ENCODE measurements at regions not wholly inside any gene's neighbourhood (a gene's known extent, or its start where the extent isn't known, plus 50 kb on each side); places are given as distances from the start of the nearest gene placed in this dataset.

DNA sequence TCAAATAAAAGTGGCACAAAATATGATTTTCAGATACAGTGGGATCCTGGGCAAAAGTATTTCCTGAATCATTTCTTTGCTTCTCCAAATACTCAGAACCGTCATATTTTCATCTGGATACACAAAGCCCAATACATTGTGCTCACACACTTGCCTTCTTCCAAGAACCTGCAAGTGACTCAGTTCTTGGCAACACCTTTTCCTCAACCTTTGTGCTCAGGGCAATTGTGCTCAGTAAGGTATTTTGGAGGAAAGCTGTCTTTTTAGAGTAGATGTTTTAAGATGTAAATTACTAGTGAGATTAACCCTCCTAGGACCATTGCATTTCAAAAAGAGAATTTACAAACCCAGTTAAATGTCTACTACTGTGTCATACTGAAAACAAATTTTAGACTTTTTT is 233.5 kb downstream of the EFNB2 start:
- H3K9me3 ChIP-seq, result no peaks in the 10 kb centered on the region
- H3K36me3 ChIP-seq, result no peaks in the 10 kb centered on the region
- H3K27me3 ChIP-seq, result no peaks in the 10 kb centered on the region
- H3K4me3 ChIP-seq (ENCODE audit: low read depth in 1 of 2, low read length in 1 of 2), result no peak overlapping the region
- H3K4me1 ChIP-seq (ENCODE audit: control insufficient read depth in 1 of 2, insufficient read depth in 1 of 2, low read depth in 1 of 2, low read length in 1 of 2), result no peaks in the 10 kb centered on the region
- TF ChIP-seq, protein P1, sequence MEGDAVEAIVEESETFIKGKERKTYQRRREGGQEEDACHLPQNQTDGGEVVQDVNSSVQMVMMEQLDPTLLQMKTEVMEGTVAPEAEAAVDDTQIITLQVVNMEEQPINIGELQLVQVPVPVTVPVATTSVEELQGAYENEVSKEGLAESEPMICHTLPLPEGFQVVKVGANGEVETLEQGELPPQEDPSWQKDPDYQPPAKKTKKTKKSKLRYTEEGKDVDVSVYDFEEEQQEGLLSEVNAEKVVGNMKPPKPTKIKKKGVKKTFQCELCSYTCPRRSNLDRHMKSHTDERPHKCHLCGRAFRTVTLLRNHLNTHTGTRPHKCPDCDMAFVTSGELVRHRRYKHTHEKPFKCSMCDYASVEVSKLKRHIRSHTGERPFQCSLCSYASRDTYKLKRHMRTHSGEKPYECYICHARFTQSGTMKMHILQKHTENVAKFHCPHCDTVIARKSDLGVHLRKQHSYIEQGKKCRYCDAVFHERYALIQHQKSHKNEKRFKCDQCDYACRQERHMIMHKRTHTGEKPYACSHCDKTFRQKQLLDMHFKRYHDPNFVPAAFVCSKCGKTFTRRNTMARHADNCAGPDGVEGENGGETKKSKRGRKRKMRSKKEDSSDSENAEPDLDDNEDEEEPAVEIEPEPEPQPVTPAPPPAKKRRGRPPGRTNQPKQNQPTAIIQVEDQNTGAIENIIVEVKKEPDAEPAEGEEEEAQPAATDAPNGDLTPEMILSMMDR (IDR thresholded peaks at IDR 0.05), result no peak
- H3K27ac ChIP-seq, result no peak overlapping the region

DNA sequence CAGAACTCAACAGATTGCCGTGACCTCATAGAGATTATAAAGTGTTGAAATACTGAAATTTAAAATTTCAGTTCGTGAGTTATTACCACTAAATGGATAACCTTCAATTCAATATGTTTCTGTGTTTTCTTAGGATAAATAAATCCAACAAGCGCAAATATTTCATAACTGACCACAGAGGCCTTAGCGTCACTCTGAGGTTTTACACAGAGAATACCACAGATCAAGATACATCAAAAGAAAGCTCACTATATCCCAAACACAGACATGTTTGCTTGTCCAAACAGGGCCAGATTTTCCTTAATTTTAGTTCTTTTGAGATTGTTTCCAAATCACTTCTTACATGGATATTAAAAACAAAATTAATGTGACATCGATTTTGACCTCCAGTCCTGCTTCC is 235.8 kb downstream of the EFNB2 start:
- no peaks in the 10 kb centered on the region for H3K9me3 ChIP-seq
- H3K27me3 ChIP-seq, result no peaks in the 10 kb centered on the region
- no peak overlapping the region for H3K27ac ChIP-seq
- no peaks in the 10 kb centered on the region for H3K36me3 ChIP-seq
- H3K4me3 ChIP-seq (ENCODE audit: low read depth in 1 of 2, low read length in 1 of 2), result no peak overlapping the region
- H3K4me1 ChIP-seq (ENCODE audit: control insufficient read depth in 1 of 2, insufficient read depth in 1 of 2, low read depth in 1 of 2, low read length in 1 of 2), result no peaks in the 10 kb centered on the region
- TF ChIP-seq, protein P1 (IDR thresholded peaks at IDR 0.05), result no peak

DNA sequence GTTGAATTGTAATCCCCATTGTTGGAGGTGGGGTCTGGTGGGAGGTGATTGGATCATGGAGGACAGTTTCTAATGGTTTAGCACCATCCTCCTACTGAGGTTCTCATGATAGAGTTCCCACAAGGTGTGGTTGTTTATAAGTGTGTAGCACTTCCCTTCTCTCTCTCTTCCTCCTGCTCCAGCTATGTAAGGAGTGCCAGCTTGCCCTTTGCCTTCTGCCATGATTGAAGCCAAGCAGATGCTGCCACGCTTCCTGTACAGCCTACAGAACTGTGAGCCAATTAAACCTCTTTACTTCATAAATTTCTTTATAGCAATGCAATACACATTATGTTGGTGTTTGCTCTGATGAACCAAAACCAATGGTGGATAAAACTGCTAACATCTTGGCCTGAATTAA is 238.2 kb downstream of the EFNB2 start:
- no peaks in the 10 kb centered on the region for H3K27me3 ChIP-seq
- H3K36me3 ChIP-seq, result no peaks in the 10 kb centered on the region
- H3K27ac ChIP-seq, result no peak overlapping the region
- no peaks in the 10 kb centered on the region for H3K9me3 ChIP-seq
- H3K4me3 ChIP-seq (ENCODE audit: low read depth in 1 of 2, low read length in 1 of 2), result no peak overlapping the region
- no peaks in the 10 kb centered on the region for H3K4me1 ChIP-seq (ENCODE audit: control insufficient read depth in 1 of 2, insufficient read depth in 1 of 2, low read depth in 1 of 2, low read length in 1 of 2)
- TF ChIP-seq, protein P1 (IDR thresholded peaks at IDR 0.05), result no peak

DNA sequence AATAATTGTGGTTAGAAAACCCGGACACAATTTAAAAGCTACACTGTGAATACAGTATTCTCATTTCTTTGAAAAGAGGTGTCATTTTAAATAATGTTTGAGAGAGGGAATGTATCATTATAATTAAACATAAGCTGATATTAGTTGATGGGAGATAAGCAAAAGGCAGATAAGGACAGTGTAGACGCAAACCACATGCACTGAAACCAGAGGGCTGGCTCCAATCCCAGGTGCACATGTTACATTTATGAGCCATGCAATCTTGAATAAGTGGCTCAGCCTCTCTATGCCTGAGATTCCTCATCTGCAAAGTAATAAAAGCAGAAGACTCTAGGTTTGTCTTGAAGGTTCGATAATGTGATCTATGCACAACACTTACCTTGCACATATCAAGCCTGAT is 238.7 kb downstream of the EFNB2 start:
- Histone ChIP-seq H3K27ac (no peak overlapping the region), H3K9me3 (no peaks in the 10 kb centered on the region), H3K4me3 (ENCODE audit: low read depth in 1 of 2, low read length in 1 of 2) (no peak overlapping the region), H3K4me1 (ENCODE audit: control insufficient read depth in 1 of 2, insufficient read depth in 1 of 2, low read depth in 1 of 2, low read length in 1 of 2) (no peaks in the 10 kb centered on the region), H3K27me3 (no peaks in the 10 kb centered on the region), H3K36me3 (no peaks in the 10 kb centered on the region)
- TF ChIP-seq, protein P1 (IDR thresholded peaks at IDR 0.05), result no peak

DNA sequence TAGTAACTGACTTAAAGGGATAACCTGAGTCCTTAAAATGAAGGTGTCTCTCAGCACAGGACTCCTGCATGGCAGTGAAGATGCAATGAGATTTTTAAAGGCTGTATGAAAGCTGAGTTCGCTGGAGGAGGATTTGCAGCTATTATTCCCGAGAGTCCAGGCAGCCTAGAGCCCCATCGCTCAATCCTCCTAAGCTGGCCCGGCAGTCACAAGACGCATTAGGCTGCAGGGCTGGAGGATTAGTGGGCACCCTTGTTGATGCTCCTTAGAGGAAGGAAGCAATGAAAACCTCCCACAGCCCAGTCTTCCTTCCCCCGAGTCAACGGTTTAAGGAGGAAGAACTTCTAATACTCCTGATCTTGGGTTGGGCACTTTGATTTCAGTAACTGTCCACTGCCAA is 239.5 kb downstream of the EFNB2 start:
- no peaks in the 10 kb centered on the region for H3K36me3 ChIP-seq
- TF ChIP-seq, protein P1 (IDR thresholded peaks at IDR 0.05), result no peak
- no peaks in the 10 kb centered on the region for H3K4me1 ChIP-seq (ENCODE audit: control insufficient read depth in 1 of 2, insufficient read depth in 1 of 2, low read depth in 1 of 2, low read length in 1 of 2)
- no peak overlapping the region for H3K27ac ChIP-seq
- no peak overlapping the region for H3K4me3 ChIP-seq (ENCODE audit: low read depth in 1 of 2, low read length in 1 of 2)
- no peaks in the 10 kb centered on the region for H3K27me3 ChIP-seq
- H3K9me3 ChIP-seq, result no peaks in the 10 kb centered on the region

DNA sequence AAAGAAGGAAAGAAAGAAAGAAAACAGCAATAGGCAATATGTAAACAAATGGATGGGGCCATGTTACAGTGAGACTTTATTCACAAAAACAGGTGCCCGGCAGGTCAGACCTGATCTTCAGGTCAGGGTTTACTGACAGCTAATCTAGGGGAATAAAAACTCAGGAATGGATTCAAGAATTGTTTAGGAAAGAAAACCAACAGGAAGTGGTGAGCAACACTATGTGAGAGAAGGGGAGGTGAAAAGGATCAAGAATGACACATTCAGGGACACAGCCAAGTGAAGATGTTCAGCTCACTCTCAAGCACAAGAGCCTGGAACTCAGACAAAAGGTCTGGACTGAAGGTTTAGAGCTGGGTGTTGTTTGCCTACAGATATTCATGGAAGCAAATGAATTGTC is 244.5 kb downstream of the EFNB2 start:
- TF ChIP-seq, protein P1 (IDR thresholded peaks at IDR 0.05), result no peak

More for the DNA sequence above, 244.5 kb downstream of the EFNB2 start:
- Histone ChIP-seq H3K9me3 (no peaks in the 10 kb centered on the region), H3K27me3 (no peaks in the 10 kb centered on the region), H3K4me1 (ENCODE audit: control insufficient read depth in 1 of 2, insufficient read depth in 1 of 2, low read depth in 1 of 2, low read length in 1 of 2) (no peaks in the 10 kb centered on the region), H3K36me3 (no peaks in the 10 kb centered on the region), H3K4me3 (ENCODE audit: low read depth in 1 of 2, low read length in 1 of 2) (no peak overlapping the region), H3K27ac (no peak overlapping the region)

All from neutrophil (primary cell).